Muscle of arm (tissue), 1 donor: ENCODE measurements at regions not wholly inside any gene's neighbourhood (a gene's known extent, or its start where the extent isn't known, plus 50 kb on each side); places are given as distances from the start of the nearest gene placed in this dataset.

Experiments used
- DNase-seq: peaks from one replicate; pipeline ENCODE4 v3.0.0-alpha.2; 2013

GRCh38 chr12:88310666-88311065, 168.6 kb downstream of the TMTC3 start:
- no peak for DNase-seq

GRCh38 chr12:88313554-88313953, 171.4 kb downstream of the TMTC3 start:
- no peak for DNase-seq

GRCh38 chr12:88314706-88315105, 172.6 kb downstream of the TMTC3 start:
- DNase-seq: no peak

GRCh38 chr12:88318726-88319125, 176.6 kb downstream of the TMTC3 start:
- no peak for DNase-seq

GRCh38 chr12:88325076-88325815, 183.1 kb downstream of the TMTC3 start:
- DNase-seq: peak; percentile 63

- no peak for DNase-seq
These were observed 183.7 kb downstream of the TMTC3 start for GRCh38 chr12:88325816-88326189.

GRCh38 chr12:88327276-88327675, 185.2 kb downstream of the TMTC3 start:
- DNase-seq: no peak

- no peak for DNase-seq
These were observed 186.0 kb downstream of the TMTC3 start for GRCh38 chr12:88328090-88328489.

GRCh38 chr12:88329833-88330232, 187.7 kb downstream of the TMTC3 start:
- no peak for DNase-seq

GRCh38 chr12:88334271-88334670, 192.2 kb downstream of the TMTC3 start:
- DNase-seq: no peak

GRCh38 chr12:88336076-88336739, 194.1 kb downstream of the TMTC3 start:
- no peak for DNase-seq

GRCh38 chr12:88338486-88338885, 196.4 kb downstream of the TMTC3 start:
- DNase-seq: no peak

GRCh38 chr12:88339254-88339949, 197.3 kb downstream of the TMTC3 start:
- no peak for DNase-seq

- DNase-seq: no peak
These were observed 197.9 kb downstream of the TMTC3 start for GRCh38 chr12:88339966-88340365.

- DNase-seq: no peak
These were observed 200.2 kb downstream of the TMTC3 start for GRCh38 chr12:88342251-88342806.

GRCh38 chr12:88351146-88351545, 209.0 kb downstream of the TMTC3 start:
- no peak for DNase-seq

GRCh38 chr12:88354691-88355090, 212.6 kb downstream of the TMTC3 start:
- DNase-seq: no peak

- DNase-seq: no peak
These were observed 218.2 kb downstream of the TMTC3 start for GRCh38 chr12:88360343-88360742.

GRCh38 chr12:88361493-88361892, 218.8 kb downstream of the KITLG start:
- no peak for DNase-seq

GRCh38 chr12:88362439-88362838, 217.8 kb downstream of the KITLG start:
- DNase-seq: no peak

- no peak for DNase-seq
These were observed 214.9 kb downstream of the KITLG start for GRCh38 chr12:88365403-88365802.

GRCh38 chr12:88366101-88366500, 214.2 kb downstream of the KITLG start:
- DNase-seq: no peak

- DNase-seq: no peak
These were observed 213.0 kb downstream of the KITLG start for GRCh38 chr12:88367231-88367630.
